MM.1S (cell line): ENCODE measurements at regions not wholly inside any gene's neighbourhood (a gene's known extent, or its start where the extent isn't known, plus 50 kb on each side); places are given as distances from the start of the nearest gene placed in this dataset.

ENCODE experiments used
- CTCF ChIP-seq: fragments of 300-600 bp; sonication (generic); IDR thresholded peaks from 2 replicates; pipeline ENCODE4 v1.5.1; 2016; ENCODE audit warnings: antibody characterized with exemption, low read length, mixed read lengths
- EZH2phosphoT487 ChIP-seq: fragments of 300-600 bp; sonication (generic); IDR thresholded peaks from 2 replicates; pipeline ENCODE4 v1.6.1; 2018; ENCODE audit warnings: antibody characterized with exemption, low read length

GRCh38 chr3:10706740-10707399 is 109.2 kb upstream of the SLC6A11 start:
- TF ChIP-seq CTCF, result no peak
- TF ChIP-seq EZH2phosphoT487, result no peak
